Ovary (tissue), 7 donors: ENCODE measurements at regions not wholly inside any gene's neighbourhood (a gene's known extent, or its start where the extent isn't known, plus 50 kb on each side); places are given as distances from the start of the nearest gene placed in this dataset.
"Not testable (repeated sequence)": the region's sequence is repeated elsewhere in the genome, so short reads cannot be mapped to it uniquely, and the experiment has no call there.

ENCODE experiments used
- DNase-seq, 5 donors: peaks; one replicate each; pipeline ENCODE4 v3.0.0-alpha.2; 2019 to 2020
- H3K27ac ChIP-seq, 2 donors: fragments of 200-600 bp; one replicate each; pipeline versions ENCODE4 v1.5.1 to v1.8.0; 2019 to 2022
- H3K27me3 ChIP-seq: fragments of 200-600 bp; one replicate; pipeline ENCODE4 v1.8.0; 2022
- H3K36me3 ChIP-seq: fragments of 200-600 bp; sonication (generic); one replicate; pipeline ENCODE4 v1.5.1; 2019
- H3K4me1 ChIP-seq: one replicate; pipeline ENCODE4 v1.8.1; 2013; ENCODE audit warnings: mild to moderate bottlenecking, moderate library complexity; ENCODE audit not compliant: insufficient read depth
- H3K4me3 ChIP-seq: fragments of 200-600 bp; sonication (generic); one replicate; pipeline ENCODE4 v1.5.1; 2017
- H3K9me3 ChIP-seq, 2 donors: fragments of 200-600 bp in 1 of 2; sonication (generic) in 1 of 2; one replicate each; pipeline versions ENCODE4 v1.5.1 to v1.8.1; 2013 to 2019; ENCODE audit warnings: mild to moderate bottlenecking in 1 of 2, moderate library complexity in 1 of 2
- EP300 ChIP-seq: sonication (generic); formaldehyde crosslinking; IDR thresholded peaks from one replicate; pipeline ENCODE4 v1.6.1; 2017; ENCODE audit warnings: antibody characterized with exemption
- POLR2A ChIP-seq: fragments of 450-650 bp; IDR thresholded peaks from one replicate; pipeline ENCODE4 v1.6.1; 2017; ENCODE audit warnings: antibody characterized with exemption, mild to moderate bottlenecking, moderate library complexity
- whole genome bisulfite sequencing, 3 donors: extraction: QIAGEN DNeasy Blood & Tissue Kit in 1 of 3; methylation state at CpG; one replicate each; pipeline versions ENCODE4 v1.1.5 to v1.1.7; 2013 to 2017; 5-methylcytosine and 5-hydroxymethylcytosine counted together
- intact Hi-C, 4 donors: fragments of 100-400 bp; cut with DNase I; formaldehyde crosslinking; loops; one replicate each; pipeline versions ENCODE4 v1.11.0 to v1.15.1; 2022 to 2023
- TF ChIP-seq, protein P1 (sequence below), 3 donors: fragments of 450-650 bp in 2 of 3; fragments of 200-600 bp in 1 of 3; IDR thresholded peaks; one replicate each; pipeline versions ENCODE4 v1.5.1 to v1.8.0; 2016 to 2022; ENCODE audit warnings: antibody characterized with exemption in 3 of 3, mild to moderate bottlenecking in 1 of 3
- donor health status: DM: no; HTN: no; CAD: no; lungs with moderate emphysema.
- donor health status: DM: no; HTN: no; CAD: no.
- donor health status: Bipolar disorder and iron deficiency.
- donor health status: DM: no; HTN: no; CAD: no.
- donor health status: DM: yes; HTN: yes; CAD: no.

DNA sequence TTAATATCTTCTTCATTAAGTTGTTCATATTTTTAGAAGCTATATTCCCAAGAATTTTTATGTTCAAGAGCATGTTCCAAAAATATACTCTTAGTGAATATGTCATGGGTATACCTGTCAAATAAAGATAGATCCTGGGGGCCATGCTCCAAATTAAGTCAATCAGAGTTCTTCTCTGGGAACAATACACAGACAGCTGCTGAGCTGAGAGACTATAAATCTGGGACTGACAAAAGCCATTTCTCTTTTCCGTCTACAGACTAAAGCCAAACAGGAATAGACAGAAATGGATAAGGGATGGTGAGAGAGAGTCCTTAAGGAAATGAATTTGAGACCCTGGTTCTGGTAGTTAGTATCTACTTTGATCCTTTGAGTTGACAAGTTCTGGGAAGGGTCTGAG is 465.1 kb upstream of the RASGRP1 start:
- no peaks in the 10 kb centered on the region for H3K36me3 ChIP-seq
- no peak overlapping the region for H3K4me3 ChIP-seq
- H3K4me1 ChIP-seq: no peaks in the 10 kb centered on the region
- DNase-seq: no peak
- H3K9me3 ChIP-seq: no peaks in the 10 kb centered on the region
- no peak for TF ChIP-seq POLR2A
- TF ChIP-seq EP300: no peak
- TF ChIP-seq, protein P1, sequence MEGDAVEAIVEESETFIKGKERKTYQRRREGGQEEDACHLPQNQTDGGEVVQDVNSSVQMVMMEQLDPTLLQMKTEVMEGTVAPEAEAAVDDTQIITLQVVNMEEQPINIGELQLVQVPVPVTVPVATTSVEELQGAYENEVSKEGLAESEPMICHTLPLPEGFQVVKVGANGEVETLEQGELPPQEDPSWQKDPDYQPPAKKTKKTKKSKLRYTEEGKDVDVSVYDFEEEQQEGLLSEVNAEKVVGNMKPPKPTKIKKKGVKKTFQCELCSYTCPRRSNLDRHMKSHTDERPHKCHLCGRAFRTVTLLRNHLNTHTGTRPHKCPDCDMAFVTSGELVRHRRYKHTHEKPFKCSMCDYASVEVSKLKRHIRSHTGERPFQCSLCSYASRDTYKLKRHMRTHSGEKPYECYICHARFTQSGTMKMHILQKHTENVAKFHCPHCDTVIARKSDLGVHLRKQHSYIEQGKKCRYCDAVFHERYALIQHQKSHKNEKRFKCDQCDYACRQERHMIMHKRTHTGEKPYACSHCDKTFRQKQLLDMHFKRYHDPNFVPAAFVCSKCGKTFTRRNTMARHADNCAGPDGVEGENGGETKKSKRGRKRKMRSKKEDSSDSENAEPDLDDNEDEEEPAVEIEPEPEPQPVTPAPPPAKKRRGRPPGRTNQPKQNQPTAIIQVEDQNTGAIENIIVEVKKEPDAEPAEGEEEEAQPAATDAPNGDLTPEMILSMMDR (IDR thresholded peaks at IDR 0.05): no peak
- H3K27me3 ChIP-seq: no peaks in the 10 kb centered on the region
- H3K27ac ChIP-seq: no peak overlapping the region
- intact Hi-C loops: no loop called here
- WGBS, 3 donors: 94 to 98% (median 94%) methylated on average over 1 of the region's 1 CpG

DNA sequence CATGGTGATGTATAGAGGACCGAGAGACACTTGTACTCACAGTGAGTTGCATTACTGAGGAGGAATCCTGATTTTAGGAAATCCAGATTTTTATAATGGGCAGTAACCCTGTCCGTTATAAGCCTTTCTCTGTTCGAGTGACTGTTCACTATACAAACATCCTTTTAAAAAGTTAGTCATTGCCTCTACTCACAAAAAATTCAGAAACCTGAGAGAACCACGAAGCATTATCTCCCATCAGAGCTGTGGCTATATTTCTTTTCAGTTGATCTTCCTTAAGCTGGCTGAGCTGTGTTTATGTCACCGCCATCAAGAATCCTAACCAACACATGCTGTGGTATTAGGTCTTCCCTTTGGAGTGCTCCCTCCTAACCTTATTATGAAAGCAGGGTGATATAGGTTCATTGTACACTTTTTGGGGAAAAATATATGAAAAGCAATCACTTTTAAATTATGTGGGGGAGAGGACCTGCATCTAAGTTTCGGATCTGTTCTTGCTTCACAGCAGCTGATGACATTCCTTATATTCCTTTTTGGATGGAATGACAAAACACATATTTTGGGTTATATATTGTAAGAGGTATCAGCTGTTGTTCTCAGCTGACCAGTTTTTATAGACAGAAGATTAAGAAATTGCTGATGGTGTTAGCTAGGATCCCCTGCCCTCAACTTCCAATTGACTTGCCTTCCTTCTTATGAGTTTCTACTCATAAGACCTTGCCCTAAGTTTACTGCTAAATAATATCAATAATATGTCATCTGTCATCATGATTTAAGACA is 465.9 kb upstream of the RASGRP1 start:
- Histone ChIP-seq H3K9me3 (no peaks in the 10 kb centered on the region), H3K27ac (no peak overlapping the region), H3K4me1 (no peaks in the 10 kb centered on the region), H3K27me3 (no peaks in the 10 kb centered on the region), H3K36me3 (no peaks in the 10 kb centered on the region), H3K4me3 (no peak overlapping the region)
- intact Hi-C loops: no loop called here
- no peak for DNase-seq
- TF ChIP-seq, protein P1 (IDR thresholded peaks at IDR 0.05): no peak
- no peak for TF ChIP-seq POLR2A
- TF ChIP-seq EP300: no peak
- 90 to 94% (median 94%) methylated on average over 6 of the region's 6 CpGs for WGBS, 3 donors

DNA sequence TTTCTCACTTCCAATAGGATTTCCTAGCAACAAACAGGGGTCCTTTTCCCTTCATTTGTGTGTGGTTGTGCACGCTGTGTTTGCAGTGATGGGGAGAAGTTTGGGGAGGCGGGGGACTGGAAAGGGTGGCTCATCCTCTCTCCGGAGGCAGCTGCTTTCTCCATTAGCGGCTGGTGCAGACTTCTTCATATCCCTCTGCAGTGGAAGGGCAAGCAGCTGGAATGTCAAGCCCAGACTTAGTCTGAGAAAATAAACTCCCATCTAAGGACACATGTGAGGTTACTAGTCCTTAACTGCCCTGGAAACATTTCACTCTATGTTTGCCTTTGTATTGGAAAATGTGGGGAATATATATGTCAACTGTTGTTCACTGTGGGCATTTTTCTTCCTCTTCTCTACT is 467.0 kb upstream of the RASGRP1 start:
- Histone ChIP-seq H3K36me3 (no peaks in the 10 kb centered on the region), H3K27ac (no peak overlapping the region), H3K9me3 (no peaks in the 10 kb centered on the region), H3K4me1 (no peaks in the 10 kb centered on the region), H3K4me3 (no peak overlapping the region), H3K27me3 (no peaks in the 10 kb centered on the region)
- TF ChIP-seq EP300: no peak
- TF ChIP-seq, protein P1 (IDR thresholded peaks at IDR 0.05): no peak
- no peak for TF ChIP-seq POLR2A
- intact Hi-C loops: no loop called here
- DNase-seq: no peak
- WGBS, 3 donors: 53 to 65% (median 61%) methylated on average over 4 of the region's 4 CpGs

DNA sequence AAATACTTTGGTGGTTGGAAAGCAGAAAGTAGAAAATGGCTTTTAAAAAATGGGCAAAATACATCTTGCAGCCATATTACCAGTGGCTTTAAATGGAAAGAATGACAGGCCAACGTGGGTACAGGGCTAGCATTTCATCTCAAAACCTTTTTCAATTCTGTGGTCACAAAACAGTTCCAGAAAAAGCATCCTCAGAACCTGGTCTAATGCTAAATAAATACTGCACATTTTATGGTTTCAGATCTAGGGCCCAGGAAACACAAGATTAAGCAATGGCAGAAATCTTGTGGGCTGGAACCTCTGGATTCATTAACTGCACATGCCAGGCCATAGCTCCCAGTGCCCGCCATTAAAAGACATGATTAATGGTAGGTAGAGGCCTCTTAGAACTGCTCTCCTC is 470.2 kb upstream of the RASGRP1 start:
- TF ChIP-seq POLR2A: no peak
- TF ChIP-seq, protein P1 (IDR thresholded peaks at IDR 0.05): no peak
- TF ChIP-seq EP300: no peak
- Histone ChIP-seq H3K27me3 (no peaks in the 10 kb centered on the region), H3K36me3 (no peaks in the 10 kb centered on the region), H3K9me3 (no peaks in the 10 kb centered on the region), H3K4me1 (no peaks in the 10 kb centered on the region), H3K4me3 (no peak overlapping the region), H3K27ac (no peak overlapping the region)
- DNase-seq: no peak
- WGBS, 3 donors: 77 to 83% (median 78%) methylated on average over 2 of the region's 2 CpGs
- intact Hi-C loops: no loop called here

DNA sequence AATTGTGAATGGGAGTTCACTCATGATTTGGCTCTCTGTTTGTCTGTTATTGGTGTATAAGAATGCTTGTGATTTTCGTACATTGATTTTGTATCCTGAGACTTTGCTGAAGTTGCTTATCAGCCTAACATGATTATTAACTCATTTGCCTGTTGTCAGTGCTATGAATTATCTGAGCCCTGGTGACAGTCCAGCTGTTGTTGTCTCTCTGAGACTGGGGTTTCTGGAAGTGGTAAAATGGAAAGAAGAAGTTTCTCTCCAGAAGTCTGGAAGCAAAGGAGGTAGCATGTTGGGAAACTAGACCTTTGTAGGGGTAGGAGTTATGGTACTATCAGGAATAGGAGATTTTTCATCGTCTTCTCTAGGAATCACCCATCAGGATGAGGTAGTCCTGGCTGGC is 473.0 kb upstream of the RASGRP1 start:
- WGBS, 3 donors: 92 to 93% (median 93%) methylated on average over 2 of the region's 2 CpGs
- H3K4me1 ChIP-seq, H3K27ac ChIP-seq, H3K9me3 ChIP-seq, H3K4me3 ChIP-seq, H3K27me3 ChIP-seq, H3K36me3 ChIP-seq, intact Hi-C loops, DNase-seq: not testable (repeated sequence)
